C4-2B (cell line): ENCODE measurements at regions not wholly inside any gene's neighbourhood (a gene's known extent, or its start where the extent isn't known, plus 50 kb on each side); places are given as distances from the start of the nearest gene placed in this dataset.

ENCODE experiments used
- CTCF ChIP-seq: fragments of 450-650 bp; conservative IDR thresholded peaks from 2 replicates; pipeline ENCODE4 v1.5.1; 2017; ENCODE audit warnings: mild to moderate bottlenecking
- ZFX ChIP-seq: fragments of 450-650 bp; IDR thresholded peaks from 2 replicates; pipeline ENCODE4 v1.6.1; 2017

GRCh38 chr4:187432310-187432709 lies 563.3 kb upstream of the ZFP42 start:
- TF ChIP-seq CTCF (no peak), ZFX (no peak)
